Calu3 (cell line): ENCODE measurements at regions not wholly inside any gene's neighbourhood (a gene's known extent, or its start where the extent isn't known, plus 50 kb on each side); places are given as distances from the start of the nearest gene placed in this dataset.
"Not testable (repeated sequence)": the region's sequence is repeated elsewhere in the genome, so short reads cannot be mapped to it uniquely, and the experiment has no call there.

Experiments used
- BruUV-seq: library from RNA; stranded (reverse); fragments of 400-500 nt; replicated peaks from 2 replicates; lab custom pipeline; 2021; lab: Mats Ljungman, UMichigan
- CTCF ChIA-PET: fragments of 300-600 bp; sonication (Branson Sonifier 250); formaldehyde crosslinking; loops from one replicate; lab custom pipeline; 2022; ENCODE audit warnings: antibody characterized with exemption; lab: Charles Lee
- DNase-seq: peaks from one replicate; pipeline ENCODE4 v3.0.0; 2022
- H3K27ac Mint-ChIP-seq: one replicate; pipeline ENCODE4 v1.8.0; 2022; ENCODE audit warnings: mixed read lengths; ENCODE audit not compliant: unreplicated experiment
- H3K27me3 Mint-ChIP-seq: one replicate; pipeline ENCODE4 v1.8.0; 2022; ENCODE audit warnings: mixed read lengths; ENCODE audit not compliant: unreplicated experiment
- H3K36me3 Mint-ChIP-seq: one replicate; pipeline ENCODE4 v1.8.0; 2022; ENCODE audit warnings: mild to moderate bottlenecking, moderate library complexity, mixed read lengths; ENCODE audit not compliant: insufficient read depth, unreplicated experiment
- H3K4me1 Mint-ChIP-seq: one replicate; pipeline ENCODE4 v1.8.0; 2022; ENCODE audit warnings: mild to moderate bottlenecking, low read depth, mixed read lengths; ENCODE audit not compliant: unreplicated experiment
- H3K4me3 Mint-ChIP-seq: one replicate; pipeline ENCODE4 v1.8.0; 2022; ENCODE audit warnings: mild to moderate bottlenecking, low read depth, moderate library complexity, mixed read lengths; ENCODE audit not compliant: unreplicated experiment
- H3K9me3 Mint-ChIP-seq: one replicate; pipeline ENCODE4 v1.8.0; 2022; ENCODE audit warnings: low read depth, mixed read lengths; ENCODE audit not compliant: unreplicated experiment
- CTCF ChIP-seq: fragments of 200-600 bp; IDR thresholded peaks from one replicate; pipeline ENCODE4 v1.8.0; 2022; ENCODE audit warnings: antibody characterized with exemption; ENCODE audit not compliant: unreplicated experiment
- intact Hi-C: fragments of 100-400 bp; cut with micrococcal nuclease; formaldehyde crosslinking; loops from one replicate; pipeline ENCODE4 v1.10.0; 2022; ENCODE audit not compliant: unreplicated experiment

- no peak for TF ChIP-seq CTCF
- no peak for DNase-seq
- intact Hi-C loops, result no loop called here
- H3K36me3 Mint-ChIP-seq, result no peaks in the 10 kb centered on the region
- no peaks in the 10 kb centered on the region for H3K27me3 Mint-ChIP-seq
- peaks cover 2% of the 10 kb centered on the region for H3K9me3 Mint-ChIP-seq
- no peak overlapping the region for H3K4me3 Mint-ChIP-seq
- BruUV-seq, result no TSS peak
- H3K27ac Mint-ChIP-seq, result no peak overlapping the region
- CTCF ChIA-PET, result no interaction called here
- H3K4me1 Mint-ChIP-seq, result no peaks in the 10 kb centered on the region
These were observed 554.1 kb downstream of the KCNH5 start for GRCh38 chr14:62491146-62491545.

- CTCF ChIA-PET, result no interaction called here
- no peak overlapping the region for H3K4me3 Mint-ChIP-seq
- H3K36me3 Mint-ChIP-seq, result no peaks in the 10 kb centered on the region
- no TSS peak for BruUV-seq
- TF ChIP-seq CTCF, result no peak
- intact Hi-C loops, result no loop called here
- no peaks in the 10 kb centered on the region for H3K27me3 Mint-ChIP-seq
- peaks cover 2% of the 10 kb centered on the region for H3K9me3 Mint-ChIP-seq
- H3K27ac Mint-ChIP-seq, result no peak overlapping the region
- no peaks in the 10 kb centered on the region for H3K4me1 Mint-ChIP-seq
- no peak for DNase-seq
These were observed 547.5 kb downstream of the KCNH5 start for GRCh38 chr14:62497708-62498107.

- Mint-ChIP-seq H3K27me3 (no peaks in the 10 kb centered on the region), H3K36me3 (no peaks in the 10 kb centered on the region), H3K4me1 (no peaks in the 10 kb centered on the region), H3K27ac (no peak overlapping the region), H3K9me3 (peaks cover 1% of the 10 kb centered on the region), H3K4me3 (no peak overlapping the region)
- no TSS peak for BruUV-seq
- intact Hi-C loops, result no loop called here
- TF ChIP-seq CTCF, result no peak
- no peak for DNase-seq
- CTCF ChIA-PET, result no interaction called here
These were observed 544.1 kb downstream of the KCNH5 start for GRCh38 chr14:62501021-62501750.

GRCh38 chr14:62505045-62505444, 540.2 kb downstream of the KCNH5 start:
- TF ChIP-seq CTCF, result no peak
- H3K4me3 Mint-ChIP-seq, result no peak overlapping the region
- no peaks in the 10 kb centered on the region for H3K4me1 Mint-ChIP-seq
- H3K27me3 Mint-ChIP-seq, result no peaks in the 10 kb centered on the region
- BruUV-seq, result no TSS peak
- CTCF ChIA-PET, result interaction anchor here (0.6 kb wide), 1 partner anchor 137 kb away, joined by 3 read pairs; no protein-coding TSS in a partner anchor
- intact Hi-C loops, result no loop called here
- H3K36me3 Mint-ChIP-seq, result no peaks in the 10 kb centered on the region
- H3K9me3 Mint-ChIP-seq, result peaks cover 3% of the 10 kb centered on the region
- no peak overlapping the region for H3K27ac Mint-ChIP-seq
- DNase-seq, result no peak

GRCh38 chr14:62521309-62521708, 523.9 kb downstream of the KCNH5 start:
- intact Hi-C loops, H3K27me3 Mint-ChIP-seq, DNase-seq, H3K27ac Mint-ChIP-seq, H3K4me1 Mint-ChIP-seq, H3K9me3 Mint-ChIP-seq, BruUV-seq, CTCF ChIA-PET, H3K4me3 Mint-ChIP-seq, H3K36me3 Mint-ChIP-seq: not testable (repeated sequence)
